ENCODE measurements at regions not wholly inside any gene's neighbourhood (a gene's known extent, or its start where the extent isn't known, plus 50 kb on each side); places are given as distances from the start of the nearest gene placed in this dataset.

- TF ChIP-seq EP300 (IDR thresholded peaks at IDR 0.05): no peak
- TF ChIP-seq POLR2A (IDR thresholded peaks at IDR 0.05): no peak
- no peak for TF ChIP-seq POLR2AphosphoS5 (IDR thresholded peaks at IDR 0.05)
Observed at GRCh38 chr1:233473549-233474204, 140.2 kb upstream of the KCNK1 start.
